CD4-positive, alpha-beta T cell (primary cell): ENCODE measurements at regions not wholly inside any gene's neighbourhood (a gene's known extent, or its start where the extent isn't known, plus 50 kb on each side); places are given as distances from the start of the nearest gene placed in this dataset.

Experiments
- ATAC-seq: fragments of 200-7000 bp; cut with Tn5 transposase; one replicate; pipeline ENCODE4 v1.10.0; 2022; ENCODE audit warnings: mild to moderate bottlenecking; ENCODE audit not compliant: poor library complexity
- CTCF ChIA-PET: fragments of 350-600 bp; sonication (Branson Sonifier 250); formaldehyde crosslinking; loops from one replicate; lab custom pipeline; 2021; ENCODE audit warnings: antibody characterized with exemption, inconsistent platforms; lab: Charles Lee
- POLR2A ChIA-PET: fragments of 350-600 bp; sonication (Branson Sonifier 250); formaldehyde crosslinking; loops from one replicate; lab custom pipeline; 2021; ENCODE audit warnings: antibody characterized with exemption, inconsistent platforms; lab: Charles Lee
- DNase-seq, 14 experiments: peaks; one replicate each; pipeline ENCODE4 v3.0.0-alpha.2; 2013 to 2020; ENCODE audit warnings: mixed read lengths in 2 of 14
- H3K27ac ChIP-seq, 2 donors: one replicate each; pipeline versions ENCODE4 v1.5.1 to v1.7.0; 2013; ENCODE audit warnings: low read length in 2 of 2, low read depth in 1 of 2, mild to moderate bottlenecking in 1 of 2
- H3K27me3 ChIP-seq, 2 experiments: 1 replicate in 1 of 2; 2 replicates in 1 of 2; pipeline versions ENCODE4 v1.6.1 to v1.7.0; 2013; ENCODE audit warnings: low read length in 2 of 2, control low read depth in 1 of 2, mild to moderate bottlenecking in 1 of 2, moderate library complexity in 1 of 2; ENCODE audit not compliant: insufficient read depth in 2 of 2, control insufficient read depth in 1 of 2
- H3K36me3 ChIP-seq: one replicate; pipeline ENCODE4 v1.6.1; 2013; ENCODE audit warnings: low read length, control low read depth; ENCODE audit not compliant: insufficient read depth
- H3K4me1 ChIP-seq: one replicate; pipeline ENCODE4 v1.6.1; 2013; ENCODE audit warnings: low read length, control low read depth; ENCODE audit not compliant: insufficient read depth
- H3K4me3 ChIP-seq: one replicate; pipeline ENCODE4 v1.5.1; 2013; ENCODE audit warnings: mild to moderate bottlenecking, low read length, moderate library complexity
- H3K9me3 ChIP-seq, 2 experiments: 1 replicate in 1 of 2; 2 replicates in 1 of 2; pipeline versions ENCODE4 v1.6.1 to v1.7.0; 2013; ENCODE audit warnings: low read length in 2 of 2, mild to moderate bottlenecking in 2 of 2, control low read depth in 1 of 2, moderate library complexity in 1 of 2; ENCODE audit not compliant: control insufficient read depth in 1 of 2, insufficient read depth in 1 of 2
- H3K27ac Mint-ChIP-seq: one replicate; pipeline ENCODE4 v1.8.0; 2020; ENCODE audit warnings: mixed read lengths
- H3K27me3 Mint-ChIP-seq: one replicate; pipeline ENCODE4 v1.8.0; 2021; ENCODE audit warnings: mixed read lengths
- H3K36me3 Mint-ChIP-seq: one replicate; pipeline ENCODE4 v1.8.0; 2021; ENCODE audit warnings: low read depth, mixed read lengths
- H3K4me1 Mint-ChIP-seq: one replicate; pipeline ENCODE4 v1.8.0; 2021; ENCODE audit warnings: low read depth, mixed read lengths
- H3K4me3 Mint-ChIP-seq: one replicate; pipeline ENCODE4 v1.8.0; 2020; ENCODE audit warnings: mild to moderate bottlenecking, mixed read lengths
- H3K9me3 Mint-ChIP-seq: one replicate; pipeline ENCODE4 v1.8.0; 2020; ENCODE audit warnings: mixed read lengths
- intact Hi-C, 2 experiments: fragments of 100-400 bp; cut with DNase I in 1 of 2; cut with micrococcal nuclease in 1 of 2; formaldehyde crosslinking; loops; one replicate each; pipeline versions ENCODE4 v1.15.1 to v1.9.0; 2023 to 2025; cut with DNase I, micrococcal nuclease
- TF ChIP-seq, protein P1 (sequence below): fragments of 200-600 bp; IDR thresholded peaks from one replicate; pipeline ENCODE4 v1.8.0; 2022; ENCODE audit warnings: antibody characterized with exemption, mild to moderate bottlenecking

GRCh38 chrX:8048466-8048865 lies 121.3 kb upstream of the PNPLA4 start:
- Histone ChIP-seq H3K27me3 (no peaks in the 10 kb centered on the region), H3K9me3 (no peaks in the 10 kb centered on the region), H3K27ac (no peak overlapping the region), H3K4me3 (no peak overlapping the region), H3K36me3 (no peaks in the 10 kb centered on the region), H3K4me1 (no peaks in the 10 kb centered on the region)
- Mint-ChIP-seq H3K36me3 (no peaks in the 10 kb centered on the region), H3K9me3 (no peaks in the 10 kb centered on the region), H3K27ac (no peak overlapping the region), H3K4me1 (no peaks in the 10 kb centered on the region), H3K27me3 (no peaks in the 10 kb centered on the region), H3K4me3 (no peak overlapping the region)
- intact Hi-C loops, result no loop called here
- ChIA-PET CTCF (no interaction called here), POLR2A (no interaction called here)
- ATAC-seq (no peak), DNase-seq (no peak)
- TF ChIP-seq, protein P1, sequence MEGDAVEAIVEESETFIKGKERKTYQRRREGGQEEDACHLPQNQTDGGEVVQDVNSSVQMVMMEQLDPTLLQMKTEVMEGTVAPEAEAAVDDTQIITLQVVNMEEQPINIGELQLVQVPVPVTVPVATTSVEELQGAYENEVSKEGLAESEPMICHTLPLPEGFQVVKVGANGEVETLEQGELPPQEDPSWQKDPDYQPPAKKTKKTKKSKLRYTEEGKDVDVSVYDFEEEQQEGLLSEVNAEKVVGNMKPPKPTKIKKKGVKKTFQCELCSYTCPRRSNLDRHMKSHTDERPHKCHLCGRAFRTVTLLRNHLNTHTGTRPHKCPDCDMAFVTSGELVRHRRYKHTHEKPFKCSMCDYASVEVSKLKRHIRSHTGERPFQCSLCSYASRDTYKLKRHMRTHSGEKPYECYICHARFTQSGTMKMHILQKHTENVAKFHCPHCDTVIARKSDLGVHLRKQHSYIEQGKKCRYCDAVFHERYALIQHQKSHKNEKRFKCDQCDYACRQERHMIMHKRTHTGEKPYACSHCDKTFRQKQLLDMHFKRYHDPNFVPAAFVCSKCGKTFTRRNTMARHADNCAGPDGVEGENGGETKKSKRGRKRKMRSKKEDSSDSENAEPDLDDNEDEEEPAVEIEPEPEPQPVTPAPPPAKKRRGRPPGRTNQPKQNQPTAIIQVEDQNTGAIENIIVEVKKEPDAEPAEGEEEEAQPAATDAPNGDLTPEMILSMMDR, result no peak

GRCh38 chrX:8044947-8045346 lies 117.7 kb upstream of the PNPLA4 start:
- TF ChIP-seq, protein P1, result no peak
- ChIA-PET CTCF (no interaction called here), POLR2A (no interaction called here)
- H3K36me3 ChIP-seq, result no peaks in the 10 kb centered on the region
- no peaks in the 10 kb centered on the region for H3K36me3 Mint-ChIP-seq
- DNase-seq (no peak), ATAC-seq (no peak)
- H3K9me3 Mint-ChIP-seq, result no peaks in the 10 kb centered on the region
- no peak overlapping the region for H3K27ac ChIP-seq
- no peak overlapping the region for H3K4me3 ChIP-seq
- no peaks in the 10 kb centered on the region for H3K27me3 ChIP-seq
- no peaks in the 10 kb centered on the region for H3K4me1 Mint-ChIP-seq
- intact Hi-C loops, result no loop called here
- H3K27ac Mint-ChIP-seq, result no peak overlapping the region
- H3K4me3 Mint-ChIP-seq, result no peak overlapping the region
- H3K9me3 ChIP-seq, result no peaks in the 10 kb centered on the region
- H3K4me1 ChIP-seq, result no peaks in the 10 kb centered on the region
- H3K27me3 Mint-ChIP-seq, result no peaks in the 10 kb centered on the region

- Mint-ChIP-seq H3K4me3 (no peak overlapping the region), H3K9me3 (no peaks in the 10 kb centered on the region), H3K4me1 (peaks cover 3% of the 10 kb centered on the region), H3K36me3 (no peaks in the 10 kb centered on the region), H3K27me3 (no peaks in the 10 kb centered on the region), H3K27ac (no peak overlapping the region)
- no peak overlapping the region for H3K4me3 ChIP-seq
- ATAC-seq (no peak), DNase-seq (no peak)
- H3K27ac ChIP-seq, result no peak overlapping the region
- ChIA-PET POLR2A (no interaction called here), CTCF (no interaction called here)
- no peaks in the 10 kb centered on the region for H3K4me1 ChIP-seq
- no peaks in the 10 kb centered on the region for H3K36me3 ChIP-seq
- intact Hi-C loops, result no loop called here
- no peaks in the 10 kb centered on the region for H3K27me3 ChIP-seq
- no peaks in the 10 kb centered on the region for H3K9me3 ChIP-seq
- TF ChIP-seq, protein P1, result no peak
These were observed 116.3 kb upstream of the PNPLA4 start for GRCh38 chrX:8043546-8043945.
